Kidney (tissue), 13 donors: ENCODE measurements at regions not wholly inside any gene's neighbourhood (a gene's known extent, or its start where the extent isn't known, plus 50 kb on each side); places are given as distances from the start of the nearest gene placed in this dataset.

Experiments
- DNase-seq, 5 donors: peaks; one replicate each; pipeline ENCODE4 v3.0.0-alpha.2; 2013 to 2020
- FAIRE-seq: peaks from 2 replicates; lab custom pipeline; 2012; peaks lifted over from hg19 to GRCh38; lab: Jason Lieb, UNC
- H3K27ac ChIP-seq, 2 donors: one replicate each; pipeline ENCODE4 v1.7.0; 2013; ENCODE audit warnings: low read depth in 2 of 2, low read length in 2 of 2, inconsistent platforms in 1 of 2
- H3K27me3 ChIP-seq: one replicate; pipeline ENCODE4 v1.7.1; 2013; ENCODE audit warnings: low read length, inconsistent platforms; ENCODE audit not compliant: control insufficient read depth, insufficient read depth
- H3K36me3 ChIP-seq, 3 donors: one replicate each; pipeline versions ENCODE4 v1.7.0 to v1.7.1; 2013; ENCODE audit warnings: low read length in 3 of 3, control low read depth in 1 of 3, inconsistent platforms in 1 of 3; ENCODE audit not compliant: insufficient read depth in 3 of 3, control insufficient read depth in 2 of 3
- H3K4me1 ChIP-seq, 3 donors: one replicate each; pipeline versions ENCODE4 v1.7.0 to v1.7.1; 2013; ENCODE audit warnings: low read length in 3 of 3, inconsistent platforms in 1 of 3, low read depth in 1 of 3; ENCODE audit not compliant: control insufficient read depth in 2 of 3, insufficient read depth in 2 of 3
- H3K4me3 ChIP-seq, 3 donors: one replicate each; pipeline versions ENCODE4 v1.7.0 to v1.8.1; 2013; ENCODE audit warnings: low read length in 3 of 3, control low read depth in 1 of 3, inconsistent platforms in 1 of 3
- H3K9ac ChIP-seq, 3 donors: one replicate each; pipeline versions ENCODE4 v1.7.0 to v1.7.1; 2013; ENCODE audit warnings: low read length in 3 of 3, control low read depth in 1 of 3, inconsistent platforms in 1 of 3
- H3K9me3 ChIP-seq, 3 donors: one replicate each; pipeline versions ENCODE4 v1.7.0 to v1.7.1; 2013; ENCODE audit warnings: low read length in 3 of 3, control low read depth in 1 of 3, inconsistent platforms in 1 of 3; ENCODE audit not compliant: control insufficient read depth in 2 of 3, insufficient read depth in 1 of 3
- CTCF ChIP-seq: IDR thresholded peaks from 3 replicates; pipeline ENCODE4 v1.5.1; 2012; ENCODE audit warnings: mild to moderate bottlenecking, moderate library complexity, borderline replicate concordance; ENCODE audit not compliant: insufficient read depth; ENCODE audit errors: extremely low read depth
- intact Hi-C: fragments of 100-400 bp; cut with DNase I; formaldehyde crosslinking; loops from one replicate; pipeline ENCODE4 v1.11.1; 2022
- donor health status: control.
- donor health status: control.
- donor health status: control.
- donor health status: control.
- donor health status: control.
- donor health status: DM: yes; HTN: yes; CAD: no.
- donor health status: Normal renal cell carcinoma (clear cell type).

GRCh38 chr16:35750701-35751104, 2291.3 kb downstream of the TP53TG3F start:
- Histone ChIP-seq H3K27me3 (no peaks in the 10 kb centered on the region), H3K9ac (no peak overlapping the region), H3K4me3 (no peak overlapping the region), H3K4me1 (no peaks in the 10 kb centered on the region), H3K36me3 (no peaks in the 10 kb centered on the region), H3K27ac (no peak overlapping the region), H3K9me3 (peaks cover 0 to 3% (median 0%) of the 10 kb centered on the region in 3 donors)
- intact Hi-C loops = no loop called here
- no peak for TF ChIP-seq CTCF
- no peak for DNase-seq
- no peak for FAIRE-seq

- peaks cover 0 to 3% (median 0%) of the 10 kb centered on the region in 3 donors for H3K9me3 ChIP-seq
Observed at GRCh38 chr16:35751191-35751941, 2292.0 kb downstream of the TP53TG3F start.

GRCh38 chr16:35752012-35752772, 2292.8 kb downstream of the TP53TG3F start:
- DNase-seq (peak in 1 of 5 donors; percentile 45), FAIRE-seq (no peak)
- no peaks in the 10 kb centered on the region for H3K4me1 ChIP-seq
- intact Hi-C loops = no loop called here
- no peaks in the 10 kb centered on the region for H3K27me3 ChIP-seq
- H3K27ac ChIP-seq = no peak overlapping the region
- H3K9ac ChIP-seq = no peak overlapping the region
- H3K4me3 ChIP-seq = no peak overlapping the region
- H3K36me3 ChIP-seq = no peaks in the 10 kb centered on the region
- peaks cover 0 to 3% (median 0%) of the 10 kb centered on the region in 3 donors for H3K9me3 ChIP-seq
- no peak for TF ChIP-seq CTCF

More at GRCh38 chr16:35751191-35751941, 2292.0 kb downstream of the TP53TG3F start:
- H3K4me1 ChIP-seq = no peaks in the 10 kb centered on the region
- TF ChIP-seq CTCF = no peak
- H3K27me3 ChIP-seq = no peaks in the 10 kb centered on the region
- H3K27ac ChIP-seq = no peak overlapping the region
- no peaks in the 10 kb centered on the region for H3K36me3 ChIP-seq
- no peak overlapping the region for H3K4me3 ChIP-seq
- no peak overlapping the region for H3K9ac ChIP-seq
- intact Hi-C loops = no loop called here
- peak in 1 of 5 donors; percentile 39 for DNase-seq
- no peak for FAIRE-seq
